ENCODE measurements at regions not wholly inside any gene's neighbourhood (a gene's known extent, or its start where the extent isn't known, plus 50 kb on each side); places are given as distances from the start of the nearest gene placed in this dataset.

DNA sequence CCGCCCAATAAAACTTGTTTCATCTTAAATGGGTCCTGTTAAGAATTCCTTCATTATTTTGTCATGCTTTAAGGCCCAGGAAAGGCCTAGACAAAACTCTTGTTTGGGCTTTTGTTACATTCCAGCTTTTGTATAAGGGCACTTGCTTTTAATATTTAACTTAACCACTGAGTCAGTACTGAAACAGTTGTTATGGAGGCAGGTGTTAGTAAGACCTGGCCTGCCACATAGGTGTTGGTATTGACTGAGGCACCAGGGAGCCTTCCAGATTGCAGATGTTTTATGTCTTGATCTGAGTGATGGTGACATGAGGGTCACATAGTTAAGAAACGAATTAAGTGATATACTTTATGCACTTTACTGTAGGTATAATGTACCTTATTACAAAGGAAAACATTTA lies 274.9 kb upstream of the TGFBR2 start:
- H3K27ac ChIP-seq = no peak overlapping the region
- TF ChIP-seq, protein P1, sequence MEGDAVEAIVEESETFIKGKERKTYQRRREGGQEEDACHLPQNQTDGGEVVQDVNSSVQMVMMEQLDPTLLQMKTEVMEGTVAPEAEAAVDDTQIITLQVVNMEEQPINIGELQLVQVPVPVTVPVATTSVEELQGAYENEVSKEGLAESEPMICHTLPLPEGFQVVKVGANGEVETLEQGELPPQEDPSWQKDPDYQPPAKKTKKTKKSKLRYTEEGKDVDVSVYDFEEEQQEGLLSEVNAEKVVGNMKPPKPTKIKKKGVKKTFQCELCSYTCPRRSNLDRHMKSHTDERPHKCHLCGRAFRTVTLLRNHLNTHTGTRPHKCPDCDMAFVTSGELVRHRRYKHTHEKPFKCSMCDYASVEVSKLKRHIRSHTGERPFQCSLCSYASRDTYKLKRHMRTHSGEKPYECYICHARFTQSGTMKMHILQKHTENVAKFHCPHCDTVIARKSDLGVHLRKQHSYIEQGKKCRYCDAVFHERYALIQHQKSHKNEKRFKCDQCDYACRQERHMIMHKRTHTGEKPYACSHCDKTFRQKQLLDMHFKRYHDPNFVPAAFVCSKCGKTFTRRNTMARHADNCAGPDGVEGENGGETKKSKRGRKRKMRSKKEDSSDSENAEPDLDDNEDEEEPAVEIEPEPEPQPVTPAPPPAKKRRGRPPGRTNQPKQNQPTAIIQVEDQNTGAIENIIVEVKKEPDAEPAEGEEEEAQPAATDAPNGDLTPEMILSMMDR (conservative IDR thresholded peaks at IDR 0.05) = no peak

DNA sequence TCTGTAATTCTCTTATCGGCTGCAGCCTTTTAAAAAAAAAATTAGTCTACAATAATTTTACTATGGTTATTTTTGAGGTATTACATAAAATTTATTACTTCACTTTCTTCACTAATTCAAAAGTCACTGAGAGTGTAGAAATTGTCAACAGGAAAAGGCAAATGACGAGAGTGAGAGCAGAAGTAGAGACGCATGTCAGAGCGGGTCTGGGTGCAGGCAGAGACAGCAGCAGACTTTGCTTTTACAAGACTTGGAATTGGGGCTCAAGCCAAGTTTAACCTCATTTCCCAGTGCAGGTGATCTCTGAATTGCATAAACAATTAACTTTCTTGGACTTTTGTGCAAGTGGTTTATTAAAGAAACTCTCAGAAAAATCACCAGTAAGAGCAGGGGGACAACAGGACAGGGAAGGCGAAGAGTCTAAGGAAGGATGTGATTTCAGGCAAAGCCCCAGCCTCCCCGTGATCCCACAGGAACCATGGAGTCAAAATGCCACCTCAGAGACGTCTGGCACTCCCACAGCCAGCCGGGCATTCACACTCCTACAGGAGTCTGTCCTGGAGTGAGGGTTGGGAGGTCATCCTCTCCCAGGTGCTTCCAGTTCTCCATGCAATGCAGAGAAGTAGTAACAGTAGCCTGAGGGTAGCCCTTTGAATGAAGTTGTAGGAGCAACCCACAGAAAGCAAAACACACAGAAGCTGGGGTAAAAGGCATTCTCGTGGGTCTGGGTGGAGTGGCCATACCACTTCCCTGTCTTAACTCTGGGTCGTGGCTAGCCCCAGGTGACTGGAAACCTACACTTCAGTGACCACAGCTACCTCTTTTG lies 274.0 kb upstream of the TGFBR2 start:
- TF ChIP-seq, protein P1 (conservative IDR thresholded peaks at IDR 0.05) = no peak
- H3K27ac ChIP-seq = no peak overlapping the region

DNA sequence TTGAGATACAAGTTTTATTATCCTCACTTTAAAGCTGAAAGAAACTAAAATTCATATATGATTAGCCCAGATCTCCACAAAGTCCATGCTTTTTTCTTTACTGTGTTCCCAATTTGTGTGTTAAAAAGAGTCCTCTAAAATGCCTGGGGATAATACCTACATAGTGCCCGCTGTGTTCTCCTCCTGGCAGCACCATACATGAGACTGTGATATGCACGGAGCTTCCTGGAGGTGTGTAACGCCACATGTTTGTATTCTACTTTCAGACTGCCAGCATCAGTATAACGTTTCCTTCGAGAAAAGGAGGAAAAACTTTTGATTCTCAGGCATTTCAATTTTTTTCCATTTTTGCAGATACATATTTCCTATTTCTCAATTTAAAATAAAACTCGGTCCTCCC lies 273.3 kb upstream of the TGFBR2 start:
- TF ChIP-seq, protein P1 (conservative IDR thresholded peaks at IDR 0.05) = no peak
- no peak overlapping the region for H3K27ac ChIP-seq

DNA sequence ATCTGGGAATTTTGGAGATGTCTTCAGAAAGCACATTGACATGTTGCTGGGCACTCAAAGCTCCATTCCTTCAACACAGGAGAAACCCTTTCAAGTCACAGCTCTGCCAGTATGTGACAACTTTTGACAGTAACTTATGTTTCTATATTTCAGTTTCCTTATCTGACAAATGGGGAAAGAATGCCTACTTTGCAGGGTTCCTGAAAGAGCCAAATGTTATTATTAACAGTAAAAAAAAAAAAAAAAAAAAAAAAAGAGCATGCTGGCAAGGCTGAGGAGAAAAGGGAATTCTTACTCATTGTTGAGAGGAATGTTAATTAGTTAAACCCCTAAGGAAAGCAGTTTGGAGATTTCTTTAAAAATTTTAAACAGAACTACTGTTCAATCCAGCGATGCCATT lies 272.5 kb upstream of the TGFBR2 start:
- H3K27ac ChIP-seq = no peak overlapping the region
- TF ChIP-seq, protein P1 (conservative IDR thresholded peaks at IDR 0.05) = no peak

DNA sequence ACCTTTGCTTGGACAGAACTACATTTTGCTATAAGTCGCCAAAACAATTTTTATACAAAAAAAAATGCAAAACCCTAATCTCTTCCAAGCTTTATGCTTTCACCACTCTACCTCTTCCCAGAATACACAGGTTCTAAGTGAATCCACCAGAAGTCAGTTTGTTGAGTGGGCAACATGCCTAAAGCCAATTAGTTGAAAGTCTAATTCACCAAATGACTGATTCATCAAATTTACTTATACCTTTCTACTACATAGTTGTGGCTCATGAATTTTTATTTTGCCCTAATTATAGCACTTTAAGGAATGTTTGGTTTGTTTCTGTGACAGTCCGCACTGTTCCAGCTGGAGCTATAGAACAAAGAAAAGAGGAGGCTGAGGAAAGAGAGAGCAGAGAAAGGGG lies 265.9 kb upstream of the TGFBR2 start:
- TF ChIP-seq, protein P1 (conservative IDR thresholded peaks at IDR 0.05) = no peak
- H3K27ac ChIP-seq = no peak overlapping the region

DNA sequence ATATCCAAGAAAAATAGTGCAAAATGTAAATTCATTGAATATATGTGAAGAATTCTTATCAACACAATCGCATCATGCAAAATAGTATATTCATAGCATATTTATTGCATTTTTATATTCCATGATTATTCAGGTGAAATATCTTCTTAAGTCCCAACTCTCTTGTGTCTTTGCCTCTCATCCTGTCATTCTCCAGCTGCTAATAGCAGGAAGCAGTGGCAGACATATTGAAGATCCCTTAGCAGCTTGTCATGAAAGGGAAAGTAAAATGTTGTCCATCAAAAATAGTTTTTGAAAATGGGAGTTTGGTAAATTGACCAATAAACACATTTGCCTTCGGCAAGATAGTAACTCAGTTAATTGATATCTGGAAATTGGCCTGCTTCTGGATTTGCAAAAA lies 265.3 kb upstream of the TGFBR2 start:
- TF ChIP-seq, protein P1 (conservative IDR thresholded peaks at IDR 0.05) = no peak
- no peak overlapping the region for H3K27ac ChIP-seq

DNA sequence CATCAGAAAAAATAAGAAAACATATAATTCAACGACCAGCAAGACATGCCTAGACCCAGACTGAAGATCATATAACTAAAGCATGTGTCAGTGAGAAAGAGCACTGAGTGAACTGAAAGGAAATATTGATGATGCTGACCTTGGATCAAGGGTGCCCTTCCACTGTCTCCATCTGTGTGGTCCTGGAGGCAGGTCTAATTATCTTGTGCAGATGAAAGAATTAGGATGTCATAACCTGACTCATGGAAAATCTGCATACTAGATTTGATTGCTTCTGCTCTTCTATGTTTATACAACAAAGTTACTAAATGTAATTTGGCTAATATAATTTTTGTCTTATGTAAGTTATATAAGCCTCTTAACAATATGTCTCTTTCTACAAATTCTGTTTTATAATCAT lies 264.6 kb upstream of the TGFBR2 start:
- TF ChIP-seq, protein P1 (conservative IDR thresholded peaks at IDR 0.05) = no peak
- no peak overlapping the region for H3K27ac ChIP-seq

Data from VCaP (cell line).